Lung (tissue), 11 donors: ENCODE measurements at regions not wholly inside any gene's neighbourhood (a gene's known extent, or its start where the extent isn't known, plus 50 kb on each side); places are given as distances from the start of the nearest gene placed in this dataset.
A peak's percentile ranks its signal among the peaks of the same experiment; 100 is the strongest.

Source experiments
- ATAC-seq: fragments of 200-7000 bp; cut with Tn5 transposase; one replicate; pipeline ENCODE4 v1.9.1; 2020; ENCODE audit warnings: moderate number of reproducible peaks; ENCODE audit not compliant: insufficient read depth, low FRiP score
- DNase-seq, 3 donors: peaks; one replicate each; pipeline ENCODE4 v3.0.0-alpha.2; 2013 to 2017
- H3K27ac ChIP-seq, 2 donors: one replicate each; pipeline ENCODE4 v1.5.1; 2013; ENCODE audit warnings: mild to moderate bottlenecking in 2 of 2, moderate library complexity in 2 of 2, control low read depth in 1 of 2, inconsistent platforms in 1 of 2, low read depth in 1 of 2, low read length in 1 of 2
- H3K27me3 ChIP-seq, 3 donors: one replicate each; pipeline ENCODE4 v1.5.1; 2013; ENCODE audit warnings: low read length in 2 of 3; ENCODE audit not compliant: control insufficient read depth in 3 of 3, insufficient read depth in 3 of 3
- H3K36me3 ChIP-seq, 4 donors: one replicate each; pipeline ENCODE4 v1.5.1; 2013; ENCODE audit warnings: low read length in 4 of 4, mild to moderate bottlenecking in 1 of 4, moderate library complexity in 1 of 4; ENCODE audit not compliant: control insufficient read depth in 4 of 4, insufficient read depth in 4 of 4
- H3K4me1 ChIP-seq, 5 donors: one replicate each; pipeline ENCODE4 v1.5.1; 2013; ENCODE audit warnings: low read length in 5 of 5, mild to moderate bottlenecking in 2 of 5, moderate library complexity in 1 of 5; ENCODE audit not compliant: control insufficient read depth in 5 of 5, insufficient read depth in 5 of 5
- H3K4me3 ChIP-seq: one replicate; pipeline ENCODE4 v1.5.1; 2013; ENCODE audit warnings: mild to moderate bottlenecking, control low read depth, moderate library complexity
- H3K9ac ChIP-seq, 2 donors: one replicate each; pipeline ENCODE4 v1.5.1; 2013; ENCODE audit warnings: low read length in 2 of 2, control low read depth in 1 of 2; ENCODE audit not compliant: insufficient read depth in 1 of 2
- H3K9me3 ChIP-seq, 4 donors: one replicate each; pipeline ENCODE4 v1.5.1; 2013; ENCODE audit warnings: low read length in 3 of 4, mild to moderate bottlenecking in 1 of 4, moderate library complexity in 1 of 4; ENCODE audit not compliant: control insufficient read depth in 4 of 4, insufficient read depth in 3 of 4
- CTCF ChIP-seq: IDR thresholded peaks from 2 replicates; pipeline ENCODE4 v1.5.1; 2012; ENCODE audit warnings: mild to moderate bottlenecking; ENCODE audit errors: control extremely low read depth, extremely low read depth
- WGBS, 2 donors: extraction: QIAGEN DNeasy Blood & Tissue Kit; methylation state at CpG; one replicate each; pipeline ENCODE4 v1.1.7; 2013; 5-methylcytosine and 5-hydroxymethylcytosine counted together
- donor health status: control.
- donor health status: control.
- donor health status: Bipolar disorder and iron deficiency.
- donor health status: healthy.
- donor health status: DM: yes; HTN: yes; CAD: no.

GRCh38 chr11:122258446-122259194 is 142.6 kb upstream of the BLID start:
- 13 to 45% methylated on average over 1 of the region's 1 CpG for WGBS, 2 donors
- no peaks in the 10 kb centered on the region for H3K27me3 ChIP-seq
- peaks cover 0 to 7% (median 2%) of the 10 kb centered on the region in 5 donors for H3K4me1 ChIP-seq
- H3K9ac ChIP-seq, result no peak overlapping the region
- no peak for TF ChIP-seq CTCF
- no peak for DNase-seq
- H3K9me3 ChIP-seq, result peaks cover 0 to 2% (median 0%) of the 10 kb centered on the region in 4 donors
- no peak for ATAC-seq
- no peaks in the 10 kb centered on the region for H3K36me3 ChIP-seq
- no peak overlapping the region for H3K4me3 ChIP-seq
- H3K27ac ChIP-seq, result no peak overlapping the region

GRCh38 chr11:122253589-122254231 is 137.7 kb upstream of the BLID start:
- Histone ChIP-seq H3K9ac (no peak overlapping the region), H3K4me1 (peaks cover 0 to 10% (median 4%) of the 10 kb centered on the region in 5 donors), H3K9me3 (peaks cover 0 to 2% (median 0%) of the 10 kb centered on the region in 4 donors), H3K4me3 (no peak overlapping the region), H3K27me3 (no peaks in the 10 kb centered on the region), H3K27ac (no peak overlapping the region), H3K36me3 (peaks cover 0 to 3% (median 0%) of the 10 kb centered on the region in 4 donors)
- 18 to 25% methylated on average over 4 of the region's 4 CpGs for WGBS, 2 donors
- TF ChIP-seq CTCF, result no peak
- ATAC-seq (no peak), DNase-seq (peak in 2 of 3 donors; percentile 77 to 80)

- ATAC-seq (no peak), DNase-seq (no peak)
- 92 to 94% methylated on average over 8 of the region's 8 CpGs for WGBS, 2 donors
- Histone ChIP-seq H3K9me3 (no peaks in the 10 kb centered on the region), H3K9ac (no peak overlapping the region), H3K4me3 (no peak overlapping the region), H3K27ac (no peak overlapping the region), H3K27me3 (no peaks in the 10 kb centered on the region), H3K36me3 (peaks cover 0 to 3% (median 0%) of the 10 kb centered on the region in 4 donors), H3K4me1 (peaks cover 0 to 7% (median 4%) of the 10 kb centered on the region in 5 donors)
- no peak for TF ChIP-seq CTCF
Measured at GRCh38 chr11:122248939-122249338, 132.9 kb upstream of the BLID start.
